ENCODE measurements at regions not wholly inside any gene's neighbourhood (a gene's known extent, or its start where the extent isn't known, plus 50 kb on each side); places are given as distances from the start of the nearest gene placed in this dataset.

- TF ChIP-seq CTCF (IDR thresholded peaks at IDR 0.05 in 4 of 5, conservative IDR thresholded peaks at IDR 0.05 in 1 of 5) (no peak), POLR2A (IDR thresholded peaks at IDR 0.05) (no peak)
Measured at GRCh38 chr2:187936228-187936627, 355.4 kb upstream of the GULP1 start.

All from gastrocnemius medialis (tissue), 4 donors.